IPS-15b (cell line): ENCODE measurements at regions not wholly inside any gene's neighbourhood (a gene's known extent, or its start where the extent isn't known, plus 50 kb on each side); places are given as distances from the start of the nearest gene placed in this dataset.

Source experiments
- H3K27me3 ChIP-seq: one replicate; pipeline ENCODE4 v1.6.1; 2013; ENCODE audit warnings: low read length; ENCODE audit not compliant: control insufficient read depth, insufficient read depth
- H3K36me3 ChIP-seq: one replicate; pipeline ENCODE4 v1.6.1; 2013; ENCODE audit warnings: low read length; ENCODE audit not compliant: control insufficient read depth, insufficient read depth
- H3K4me1 ChIP-seq: one replicate; pipeline ENCODE4 v1.6.1; 2013; ENCODE audit warnings: mild to moderate bottlenecking, low read length; ENCODE audit not compliant: control insufficient read depth, insufficient read depth
- H3K4me3 ChIP-seq: one replicate; pipeline ENCODE4 v1.5.1; 2013; ENCODE audit warnings: low read depth, low read length
- H3K9ac ChIP-seq: one replicate; pipeline ENCODE4 v1.6.1; 2013; ENCODE audit warnings: low read depth, mild to moderate bottlenecking, low read length
- H3K9me3 ChIP-seq: one replicate; pipeline ENCODE4 v1.6.1; 2013; ENCODE audit warnings: mild to moderate bottlenecking, low read length; ENCODE audit not compliant: control insufficient read depth, insufficient read depth

GRCh38 chr14:97771340-97772045 is 974.3 kb downstream of the VRK1 start:
- no peaks in the 10 kb centered on the region for H3K4me1 ChIP-seq
- H3K27me3 ChIP-seq, result no peaks in the 10 kb centered on the region
- no peak overlapping the region for H3K9ac ChIP-seq
- no peaks in the 10 kb centered on the region for H3K9me3 ChIP-seq
- H3K4me3 ChIP-seq, result no peak overlapping the region
- no peaks in the 10 kb centered on the region for H3K36me3 ChIP-seq

GRCh38 chr14:97773598-97773997 is 976.4 kb downstream of the VRK1 start:
- Histone ChIP-seq H3K36me3 (no peaks in the 10 kb centered on the region), H3K27me3 (no peaks in the 10 kb centered on the region), H3K4me1 (no peaks in the 10 kb centered on the region), H3K9me3 (no peaks in the 10 kb centered on the region), H3K4me3 (no peak overlapping the region), H3K9ac (no peak overlapping the region)

GRCh38 chr14:97776890-97777558 is 979.8 kb downstream of the VRK1 start:
- Histone ChIP-seq H3K36me3 (no peaks in the 10 kb centered on the region), H3K4me1 (no peaks in the 10 kb centered on the region), H3K4me3 (no peak overlapping the region), H3K9me3 (no peaks in the 10 kb centered on the region), H3K27me3 (no peaks in the 10 kb centered on the region), H3K9ac (no peak overlapping the region)

DNA sequence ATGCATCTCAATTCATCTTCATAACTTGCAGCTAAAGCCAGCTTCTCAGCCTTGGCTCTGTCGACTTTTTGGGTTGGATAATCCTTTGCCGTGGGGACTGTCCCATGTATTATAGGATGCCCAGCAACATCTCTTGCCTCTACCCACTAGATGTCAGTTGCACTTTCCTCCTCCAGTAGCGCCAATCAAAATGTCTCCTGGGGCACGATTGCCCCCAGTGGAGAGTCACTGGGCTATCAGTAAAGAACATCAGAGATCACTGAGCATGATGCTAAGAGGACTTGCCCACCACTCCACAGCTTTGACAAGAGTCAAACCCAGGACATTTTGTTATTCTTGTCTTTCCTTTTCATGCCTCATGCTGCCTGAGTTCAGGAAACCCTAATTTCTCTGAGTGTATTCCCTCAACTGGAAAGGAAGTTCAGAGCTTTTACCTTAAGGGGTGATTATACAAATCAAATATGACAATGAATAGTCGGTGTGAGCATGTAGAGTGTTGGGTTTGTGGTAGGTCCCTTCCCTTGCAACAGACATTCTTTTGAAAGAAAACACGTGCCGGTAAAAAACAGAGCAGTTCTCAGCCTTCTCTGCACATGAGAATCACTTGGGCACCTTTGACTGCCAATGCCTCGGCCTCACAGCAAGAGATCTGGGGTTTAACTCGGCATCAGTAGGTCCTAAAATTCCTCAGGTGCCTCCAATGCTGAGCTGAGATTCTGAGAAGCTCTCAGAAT is 980.6 kb downstream of the VRK1 start:
- Histone ChIP-seq H3K9me3 (no peaks in the 10 kb centered on the region), H3K27me3 (no peaks in the 10 kb centered on the region), H3K36me3 (no peaks in the 10 kb centered on the region), H3K9ac (no peak overlapping the region), H3K4me3 (no peak overlapping the region), H3K4me1 (no peaks in the 10 kb centered on the region)

- no peaks in the 10 kb centered on the region for H3K9me3 ChIP-seq
- H3K4me3 ChIP-seq, result no peak overlapping the region
- no peaks in the 10 kb centered on the region for H3K36me3 ChIP-seq
- H3K4me1 ChIP-seq, result no peaks in the 10 kb centered on the region
- no peak overlapping the region for H3K9ac ChIP-seq
- no peaks in the 10 kb centered on the region for H3K27me3 ChIP-seq
Measured at GRCh38 chr14:97779140-97779539, 982.0 kb downstream of the VRK1 start.

DNA sequence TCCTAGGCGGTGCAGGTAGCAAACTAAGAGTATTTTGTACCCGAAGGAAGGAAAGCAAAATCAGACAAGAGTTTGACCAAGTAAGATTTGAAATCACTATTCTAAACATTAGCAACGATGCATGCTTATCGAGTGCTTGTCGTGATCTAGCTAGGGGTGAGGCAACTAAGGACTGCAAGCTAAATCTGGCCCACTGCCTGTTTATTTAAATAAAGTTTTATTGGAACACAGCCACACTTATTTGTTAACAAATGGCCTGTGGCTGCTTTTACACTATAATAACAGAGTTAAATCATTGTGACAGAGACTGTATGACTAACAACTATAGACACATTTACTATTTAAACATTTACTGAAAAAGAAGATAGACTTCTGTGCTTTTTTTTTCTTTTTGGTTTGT is 983.6 kb downstream of the VRK1 start:
- Histone ChIP-seq H3K9me3 (no peaks in the 10 kb centered on the region), H3K36me3 (no peaks in the 10 kb centered on the region), H3K27me3 (no peaks in the 10 kb centered on the region), H3K4me3 (no peak overlapping the region), H3K4me1 (no peaks in the 10 kb centered on the region), H3K9ac (no peak overlapping the region)

DNA sequence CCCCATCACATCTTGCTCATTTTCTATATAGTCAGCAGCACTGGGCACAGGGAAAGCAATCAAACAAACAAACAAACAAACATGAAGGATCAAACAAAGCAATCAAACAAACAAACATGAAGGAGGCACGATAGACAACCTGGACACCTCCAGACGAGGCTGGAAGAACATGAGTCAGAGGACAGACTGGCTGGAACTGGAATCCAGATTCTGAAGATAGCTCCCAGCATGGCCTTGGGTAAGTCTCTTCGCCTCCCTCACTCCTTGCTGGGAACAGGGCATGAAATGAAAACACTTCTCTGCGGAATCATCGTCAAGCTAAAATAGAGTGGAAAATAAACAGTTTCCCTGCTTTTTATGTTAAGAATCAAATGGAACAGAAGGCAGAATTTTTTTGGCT is 984.8 kb downstream of the VRK1 start:
- H3K4me1 ChIP-seq, result no peaks in the 10 kb centered on the region
- H3K27me3 ChIP-seq, result no peaks in the 10 kb centered on the region
- H3K36me3 ChIP-seq, result no peaks in the 10 kb centered on the region
- H3K9me3 ChIP-seq, result no peaks in the 10 kb centered on the region
- H3K4me3 ChIP-seq, result no peak overlapping the region
- H3K9ac ChIP-seq, result no peak overlapping the region

GRCh38 chr14:97782871-97783414 is 985.8 kb downstream of the VRK1 start:
- H3K9ac ChIP-seq, result no peak overlapping the region
- H3K27me3 ChIP-seq, result no peaks in the 10 kb centered on the region

GRCh38 chr14:97785495-97785894 is 988.3 kb downstream of the VRK1 start:
- H3K36me3 ChIP-seq, result no peaks in the 10 kb centered on the region
- no peaks in the 10 kb centered on the region for H3K27me3 ChIP-seq
- no peak overlapping the region for H3K4me3 ChIP-seq
- no peaks in the 10 kb centered on the region for H3K9me3 ChIP-seq
- H3K9ac ChIP-seq, result no peak overlapping the region
- no peaks in the 10 kb centered on the region for H3K4me1 ChIP-seq

More at GRCh38 chr14:97782871-97783414, 985.8 kb downstream of the VRK1 start:
- Histone ChIP-seq H3K36me3 (no peaks in the 10 kb centered on the region), H3K9me3 (no peaks in the 10 kb centered on the region), H3K4me3 (no peak overlapping the region), H3K4me1 (no peaks in the 10 kb centered on the region)

DNA sequence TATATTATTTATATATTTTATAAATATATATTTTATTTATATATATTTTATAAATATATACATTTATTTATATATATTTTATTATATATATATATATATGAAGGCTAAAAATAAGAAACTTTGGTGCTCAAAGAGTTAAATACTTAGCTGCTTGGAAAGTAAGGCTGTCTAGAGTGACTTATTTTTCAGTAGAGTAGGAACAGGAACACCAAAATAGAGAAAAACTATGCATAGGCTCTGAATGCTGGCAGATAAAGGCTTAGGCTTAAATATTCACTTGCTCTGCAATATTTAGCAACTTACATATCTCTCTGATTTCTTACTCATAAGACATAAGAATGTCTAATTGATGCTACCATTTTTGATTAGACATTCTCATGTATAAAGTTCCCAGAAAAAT is 991.2 kb downstream of the VRK1 start:
- Histone ChIP-seq H3K9ac (no peak overlapping the region), H3K9me3 (no peaks in the 10 kb centered on the region), H3K27me3 (no peaks in the 10 kb centered on the region), H3K4me3 (no peak overlapping the region), H3K4me1 (no peaks in the 10 kb centered on the region), H3K36me3 (no peaks in the 10 kb centered on the region)

GRCh38 chr14:97788846-97789526 is 991.8 kb downstream of the VRK1 start:
- Histone ChIP-seq H3K4me3 (no peak overlapping the region), H3K9me3 (no peaks in the 10 kb centered on the region), H3K9ac (no peak overlapping the region), H3K36me3 (no peaks in the 10 kb centered on the region), H3K27me3 (no peaks in the 10 kb centered on the region), H3K4me1 (no peaks in the 10 kb centered on the region)
